ENCODE measurements at regions not wholly inside any gene's neighbourhood (a gene's known extent, or its start where the extent isn't known, plus 50 kb on each side); places are given as distances from the start of the nearest gene placed in this dataset.
"Not testable (repeated sequence)": the region's sequence is repeated elsewhere in the genome, so short reads cannot be mapped to it uniquely, and the experiment has no call there.

- DNase-seq, result no peak
Observed at GRCh38 chr15:81859737-81860516, 185.9 kb downstream of the MEX3B start.

- DNase-seq, result no peak
Observed at GRCh38 chr15:81858586-81858985, 187.2 kb downstream of the MEX3B start.

- DNase-seq, result no peak
Observed at GRCh38 chr15:81858136-81858535, 187.7 kb downstream of the MEX3B start.

- DNase-seq, result no peak
Observed at GRCh38 chr15:81856634-81857026, 189.2 kb downstream of the MEX3B start.

GRCh38 chr15:81856001-81856633, 189.7 kb downstream of the MEX3B start:
- no peak for DNase-seq

GRCh38 chr15:81853150-81853748, 192.6 kb downstream of the MEX3B start:
- no peak for DNase-seq

- DNase-seq, result no peak
Observed at GRCh38 chr15:81852411-81853149, 193.2 kb downstream of the MEX3B start.

- no peak for DNase-seq
Observed at GRCh38 chr15:81851757-81852156, 194.1 kb downstream of the MEX3B start.

- DNase-seq, result no peak
Observed at GRCh38 chr15:81851325-81851724, 194.5 kb downstream of the MEX3B start.

GRCh38 chr15:81849289-81849688, 196.5 kb downstream of the MEX3B start:
- DNase-seq, result no peak

GRCh38 chr15:81848701-81849100, 197.1 kb downstream of the MEX3B start:
- DNase-seq, result no peak

- no peak for DNase-seq
Observed at GRCh38 chr15:81843757-81844407, 201.9 kb downstream of the MEX3B start.

- no peak for DNase-seq
Observed at GRCh38 chr15:81843226-81843625, 202.6 kb downstream of the MEX3B start.

- DNase-seq, result no peak
Observed at GRCh38 chr15:81839387-81839786, 206.4 kb downstream of the MEX3B start.

- DNase-seq, result no peak
Observed at GRCh38 chr15:81835731-81836130, 210.1 kb downstream of the MEX3B start.

GRCh38 chr15:81830520-81830919, 215.3 kb downstream of the MEX3B start:
- no peak for DNase-seq

- no peak for DNase-seq
Observed at GRCh38 chr15:81829918-81830317, 215.9 kb downstream of the MEX3B start.

GRCh38 chr15:81828135-81828534, 217.7 kb downstream of the MEX3B start:
- no peak for DNase-seq

- no peak for DNase-seq
Observed at GRCh38 chr15:81825136-81825535, 220.7 kb downstream of the MEX3B start.

- not testable (repeated sequence) for DNase-seq
Observed at GRCh38 chr15:81822587-81822986, 223.2 kb downstream of the MEX3B start.

GRCh38 chr15:81819924-81820635, 225.7 kb downstream of the MEX3B start:
- DNase-seq, result no peak

GRCh38 chr15:81814882-81815455, 230.8 kb downstream of the MEX3B start:
- DNase-seq, result no peak

Measured in DMS 273 treated with DMSO at 0.1 percent for 48 hours (cell line).